Lower lobe of right lung (tissue), 2 donors: ENCODE measurements at regions not wholly inside any gene's neighbourhood (a gene's known extent, or its start where the extent isn't known, plus 50 kb on each side); places are given as distances from the start of the nearest gene placed in this dataset.

Experiments
- ATAC-seq, 2 donors: fragments of 200-7000 bp; cut with Tn5 transposase; one replicate each; pipeline ENCODE4 v1.9.1; 2020 to 2022; ENCODE audit warnings: mild to moderate bottlenecking in 2 of 2, moderate library complexity in 2 of 2
- DNase-seq: peaks from one replicate; pipeline ENCODE4 v3.0.0-alpha.2; 2020
- H3K27ac ChIP-seq: fragments of 200-600 bp; one replicate; pipeline ENCODE4 v1.8.0; 2022
- H3K27me3 ChIP-seq: fragments of 200-600 bp; one replicate; pipeline ENCODE4 v1.8.0; 2022; ENCODE audit warnings: low read depth
- H3K36me3 ChIP-seq: fragments of 200-600 bp; one replicate; pipeline ENCODE4 v1.8.0; 2022; ENCODE audit warnings: mild to moderate bottlenecking
- H3K4me1 ChIP-seq: fragments of 200-600 bp; one replicate; pipeline ENCODE4 v1.8.0; 2022
- H3K4me3 ChIP-seq: fragments of 200-600 bp; one replicate; pipeline ENCODE4 v1.8.0; 2022; ENCODE audit warnings: mild to moderate bottlenecking
- H3K9me3 ChIP-seq: fragments of 200-600 bp; one replicate; pipeline ENCODE4 v1.8.0; 2022
- CTCF ChIP-seq: fragments of 200-600 bp; IDR thresholded peaks from one replicate; pipeline ENCODE4 v1.8.0; 2022; ENCODE audit warnings: antibody characterized with exemption, mild to moderate bottlenecking
- intact Hi-C: fragments of 100-400 bp; cut with DNase I; formaldehyde crosslinking; loops from one replicate; pipeline ENCODE4 v1.11.0; 2022
- donor health status: DM: no; HTN: yes; CAD: no; lungs with severe emphysema.

DNA sequence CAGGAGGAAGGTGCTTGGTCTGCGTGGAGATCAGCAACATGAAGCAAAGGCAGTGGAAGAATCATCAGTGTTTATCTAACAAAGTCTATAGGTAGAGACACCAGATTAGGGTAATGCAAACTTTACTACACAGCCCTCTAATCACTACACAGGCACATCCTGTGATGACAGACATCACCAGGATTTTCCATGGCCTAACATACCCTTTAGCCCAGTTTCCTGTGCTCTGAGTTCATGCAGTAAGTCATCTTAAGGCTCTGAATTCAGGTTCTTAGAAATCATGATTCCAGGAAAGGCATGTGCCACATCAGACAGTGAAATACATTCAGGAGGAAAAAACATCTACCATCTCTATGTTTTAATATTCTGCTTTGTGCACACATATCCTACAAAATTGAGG is 708.5 kb upstream of the SLC8A1 start:
- H3K27me3 ChIP-seq, result no peaks in the 10 kb centered on the region
- no peaks in the 10 kb centered on the region for H3K9me3 ChIP-seq
- no peaks in the 10 kb centered on the region for H3K36me3 ChIP-seq
- no peak for TF ChIP-seq CTCF
- ATAC-seq (no peak), DNase-seq (no peak)
- no peak overlapping the region for H3K4me3 ChIP-seq
- no peaks in the 10 kb centered on the region for H3K4me1 ChIP-seq
- H3K27ac ChIP-seq, result no peak overlapping the region
- intact Hi-C loops, result no loop called here

GRCh38 chr2:41167014-41167413 is 715.1 kb upstream of the SLC8A1 start:
- Histone ChIP-seq H3K4me3 (no peak overlapping the region), H3K36me3 (no peaks in the 10 kb centered on the region), H3K27ac (no peak overlapping the region), H3K27me3 (no peaks in the 10 kb centered on the region), H3K9me3 (no peaks in the 10 kb centered on the region), H3K4me1 (no peaks in the 10 kb centered on the region)
- TF ChIP-seq CTCF, result no peak
- ATAC-seq (no peak), DNase-seq (no peak)
- intact Hi-C loops, result no loop called here

DNA sequence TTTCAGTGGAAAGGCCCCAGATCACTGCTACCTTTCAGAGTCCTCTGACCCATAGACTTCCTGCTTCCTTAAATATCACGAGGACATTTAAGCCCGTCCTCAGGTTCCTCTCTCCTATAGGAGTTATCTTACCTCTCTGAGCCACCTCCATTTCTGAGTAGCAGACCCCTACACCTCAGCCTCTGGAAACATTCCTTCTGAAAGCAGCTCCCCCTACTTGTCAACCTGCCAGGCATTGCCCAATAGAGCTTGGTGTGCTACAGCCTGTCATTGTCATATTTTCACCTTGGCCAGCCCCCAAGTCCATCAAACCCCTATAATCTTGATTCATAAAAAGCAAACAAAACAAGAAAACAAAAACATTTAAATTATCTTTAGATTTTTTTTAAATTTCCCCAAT is 717.9 kb upstream of the SLC8A1 start:
- TF ChIP-seq CTCF, result no peak
- no peaks in the 10 kb centered on the region for H3K9me3 ChIP-seq
- H3K36me3 ChIP-seq, result no peaks in the 10 kb centered on the region
- DNase-seq (no peak), ATAC-seq (no peak)
- no peak overlapping the region for H3K4me3 ChIP-seq
- H3K4me1 ChIP-seq, result no peaks in the 10 kb centered on the region
- H3K27ac ChIP-seq, result no peak overlapping the region
- intact Hi-C loops, result no loop called here
- H3K27me3 ChIP-seq, result no peaks in the 10 kb centered on the region

DNA sequence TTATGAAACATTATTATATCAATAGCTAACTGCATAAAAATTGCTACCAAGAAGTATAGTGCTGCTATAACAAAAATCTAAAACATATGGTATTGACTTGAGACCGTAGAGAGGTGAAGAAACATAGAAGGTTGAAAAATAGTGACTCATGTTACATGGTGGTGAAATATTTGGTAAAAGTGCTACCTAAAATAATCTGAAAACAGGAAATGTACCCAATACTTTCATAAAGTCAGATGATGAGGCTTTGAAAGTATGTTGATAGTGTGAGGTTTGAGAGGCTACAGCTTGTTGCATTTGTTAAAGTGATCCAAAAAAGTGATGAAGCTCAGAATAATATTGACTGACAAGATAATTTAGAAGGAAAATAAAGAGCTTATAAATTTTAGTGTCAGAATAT is 718.7 kb upstream of the SLC8A1 start:
- Histone ChIP-seq H3K4me3 (no peak overlapping the region), H3K9me3 (no peaks in the 10 kb centered on the region), H3K36me3 (no peaks in the 10 kb centered on the region), H3K27ac (no peak overlapping the region), H3K4me1 (no peaks in the 10 kb centered on the region), H3K27me3 (no peaks in the 10 kb centered on the region)
- intact Hi-C loops, result no loop called here
- no peak for DNase-seq
- no peak for ATAC-seq
- no peak for TF ChIP-seq CTCF

GRCh38 chr2:41180387-41180786 is 728.5 kb upstream of the SLC8A1 start:
- TF ChIP-seq CTCF, result no peak

GRCh38 chr2:41182961-41183360 is 731.1 kb upstream of the SLC8A1 start:
- ATAC-seq (no peak), DNase-seq (no peak)
- Histone ChIP-seq H3K9me3 (no peaks in the 10 kb centered on the region), H3K27ac (no peak overlapping the region), H3K36me3 (no peaks in the 10 kb centered on the region), H3K4me1 (no peaks in the 10 kb centered on the region), H3K4me3 (no peak overlapping the region), H3K27me3 (no peaks in the 10 kb centered on the region)
- intact Hi-C loops, result no loop called here
- no peak for TF ChIP-seq CTCF

More at GRCh38 chr2:41180387-41180786, 728.5 kb upstream of the SLC8A1 start:
- no peak for DNase-seq
- ATAC-seq, result no peak
- Histone ChIP-seq H3K4me3 (no peak overlapping the region), H3K27me3 (no peaks in the 10 kb centered on the region), H3K9me3 (no peaks in the 10 kb centered on the region), H3K36me3 (no peaks in the 10 kb centered on the region), H3K27ac (no peak overlapping the region), H3K4me1 (no peaks in the 10 kb centered on the region)
- intact Hi-C loops, result no loop called here
